GM12878 (cell line): ENCODE measurements at regions not wholly inside any gene's neighbourhood (a gene's known extent, or its start where the extent isn't known, plus 50 kb on each side); places are given as distances from the start of the nearest gene placed in this dataset.

Source experiments
- ATAC-seq: fragments of 200-7000 bp; cut with Tn5 transposase; 3 replicates; pipeline ENCODE4 v1.9.1; 2020; ENCODE audit warnings: mild to moderate bottlenecking, moderate library complexity
- BruUV-seq: library from RNA; stranded (reverse); fragments of 400-500 nt; replicated peaks from 2 replicates; lab custom pipeline; 2021; lab: Mats Ljungman, UMichigan
- CTCF ChIA-PET: fragments of 300-600 bp; sonication (Branson Sonifier 250); formaldehyde crosslinking; extraction: SDS; loops from one replicate; lab custom pipeline; 2021; ENCODE audit warnings: inconsistent platforms; lab: Yijun Ruan, JAX
- POLR2A ChIA-PET: fragments of 350-600 bp; formaldehyde crosslinking; extraction: SDS; loops from one replicate; lab custom pipeline; 2021; ENCODE audit warnings: inconsistent platforms; lab: Charles Lee
- RAD21 ChIA-PET: fragments of 300-600 bp; sonication (Branson Sonifier 250); formaldehyde crosslinking; loops from one replicate; lab custom pipeline; 2023; ENCODE audit warnings: antibody characterized with exemption; ENCODE audit not compliant: unreplicated experiment; lab: Charles Lee
- SMC1A ChIA-PET: fragments of 300-600 bp; sonication (Branson Sonifier 250); formaldehyde crosslinking; loops from one replicate; lab custom pipeline; 2023; ENCODE audit not compliant: unreplicated experiment, uncharacterized antibody; lab: Charles Lee
- DNase-seq: peaks from one replicate; pipeline ENCODE4 v3.0.0-alpha.2; 2011; ENCODE audit warnings: low read depth, low spot score
- FAIRE-seq: peaks from 3 replicates; lab custom pipeline; 2011; peaks lifted over from hg19 to GRCh38; lab: Jason Lieb, UNC
- H2AFZ ChIP-seq: 2 replicates; pipeline ENCODE4 v1.6.0; 2011; ENCODE audit warnings: low read depth, low read length, control low read depth; ENCODE audit not compliant: control insufficient read depth
- H3K27ac ChIP-seq: 2 replicates; pipeline ENCODE4 v1.5.1; 2011; ENCODE audit warnings: control low read depth; ENCODE audit not compliant: control insufficient read depth, insufficient read depth
- H3K27me3 ChIP-seq, 2 experiments: replicated peaks in 1 of 2; 2 replicates each; pipeline versions ENCODE4 v1.6.0 to v1.6.1; 2011; ENCODE audit warnings: low read length in 1 of 2; ENCODE audit not compliant: control insufficient read depth in 2 of 2, insufficient read depth in 2 of 2
- H3K36me3 ChIP-seq, 2 experiments: 2 replicates each; pipeline ENCODE4 v1.5.1; 2011; ENCODE audit warnings: low read length in 1 of 2; ENCODE audit not compliant: control insufficient read depth in 2 of 2, insufficient read depth in 2 of 2
- H3K4me1 ChIP-seq: 2 replicates; pipeline ENCODE4 v1.6.1; 2011; ENCODE audit warnings: mild to moderate bottlenecking, low read length, moderate library complexity, mixed read lengths; ENCODE audit not compliant: control insufficient read depth, insufficient read depth
- H3K4me2 ChIP-seq: 2 replicates; pipeline ENCODE4 v1.6.0; 2011; ENCODE audit warnings: control low read depth; ENCODE audit not compliant: control insufficient read depth, insufficient read depth
- H3K4me3 ChIP-seq: fragments of 200-600 bp; sonication (generic); 2 replicates; pipeline ENCODE4 v1.5.1; 2016
- H3K79me2 ChIP-seq: 2 replicates; pipeline ENCODE4 v1.6.0; 2011; ENCODE audit warnings: low read length; ENCODE audit not compliant: control insufficient read depth, insufficient read depth
- H3K9ac ChIP-seq: 2 replicates; pipeline ENCODE4 v1.8.0; 2011; ENCODE audit warnings: low read length, control low read depth, mixed read lengths; ENCODE audit not compliant: control insufficient read depth, insufficient read depth
- H3K9me3 ChIP-seq: replicated peaks from 3 replicates; pipeline ENCODE4 v1.5.1; 2011; ENCODE audit warnings: mild to moderate bottlenecking, low read length; ENCODE audit not compliant: control insufficient read depth, insufficient read depth
- H4K20me1 ChIP-seq: 2 replicates; pipeline ENCODE4 v1.6.0; 2011; ENCODE audit not compliant: control insufficient read depth, insufficient read depth
- BCL11A ChIP-seq: IDR thresholded peaks from 2 replicates; pipeline ENCODE4 v1.6.1; 2011; ENCODE audit warnings: low read depth, low read length
- CBX5 ChIP-seq: sonication (generic); IDR thresholded peaks from 2 replicates; pipeline ENCODE4 v1.6.1; 2016; ENCODE audit warnings: low read depth, moderate library complexity, mild to moderate bottlenecking, inconsistent platforms
- EP300 ChIP-seq, 2 experiments: fragments of 150-350 bp in 1 of 2; IDR thresholded peaks; 2 replicates each; pipeline ENCODE4 v1.6.1; 2011 to 2012; ENCODE audit warnings: low read depth in 2 of 2, low read length in 2 of 2, borderline replicate concordance in 1 of 2, improper control_type of control experiment in 1 of 2, inconsistent platforms in 1 of 2; ENCODE audit not compliant: control insufficient read depth in 1 of 2
- FOS ChIP-seq: IDR thresholded peaks from 3 replicates; pipeline ENCODE4 v1.6.1; 2011; ENCODE audit warnings: borderline replicate concordance; ENCODE audit not compliant: insufficient read length; ENCODE audit errors: extremely low read depth
- KDM1A ChIP-seq: fragments of 200-600 bp; sonication (generic); IDR thresholded peaks from 2 replicates; pipeline ENCODE4 v1.6.1; 2016; ENCODE audit warnings: borderline replicate concordance
- MLLT1 ChIP-seq: fragments of 450-650 bp; IDR thresholded peaks from 2 replicates; pipeline ENCODE4 v1.6.1; 2016; ENCODE audit warnings: mild to moderate bottlenecking
- PAX8 ChIP-seq: fragments of 450-650 bp; IDR thresholded peaks from 2 replicates; pipeline ENCODE4 v1.6.1; 2017; ENCODE audit warnings: mild to moderate bottlenecking, moderate library complexity
- POLR2AphosphoS2 ChIP-seq: IDR thresholded peaks from 2 replicates; pipeline ENCODE4 v1.6.1; 2011; ENCODE audit warnings: low read depth, mild to moderate bottlenecking, low read length, improper control_type of control experiment, moderate library complexity
- RB1 ChIP-seq: fragments of 450-650 bp; formaldehyde crosslinking; IDR thresholded peaks from 2 replicates; pipeline ENCODE4 v1.6.1; 2017; ENCODE audit warnings: mild to moderate bottlenecking, borderline replicate concordance
- RBBP5 ChIP-seq: fragments of 200-600 bp; sonication (generic); conservative IDR thresholded peaks from 2 replicates; pipeline ENCODE4 v1.6.1; 2016
- RCOR1 ChIP-seq: conservative IDR thresholded peaks from 2 replicates; pipeline ENCODE4 v1.6.1; 2012; ENCODE audit warnings: low read depth, low read length, improper control_type of control experiment
- SREBF2 ChIP-seq: IDR thresholded peaks from 2 replicates; pipeline ENCODE4 v1.6.1; 2012; ENCODE audit warnings: mild to moderate bottlenecking, low read length
- STAT3 ChIP-seq: IDR thresholded peaks from 2 replicates; pipeline ENCODE4 v1.6.1; 2011; ENCODE audit warnings: low read depth, low read length, improper control_type of control experiment
- SUZ12 ChIP-seq: fragments of 200-600 bp; sonication (generic); IDR thresholded peaks from one replicate; pipeline ENCODE4 v1.6.1; 2018; ENCODE audit warnings: antibody characterized with exemption, mild to moderate bottlenecking; ENCODE audit not compliant: unreplicated experiment
- TAF1 ChIP-seq: IDR thresholded peaks from 2 replicates; pipeline ENCODE4 v1.6.1; 2011; ENCODE audit warnings: mild to moderate bottlenecking, low read depth, low read length, borderline replicate concordance
- ZNF274 ChIP-seq: IDR thresholded peaks from one replicate; pipeline ENCODE4 v1.8.0; 2011; ENCODE audit not compliant: insufficient read length, insufficient read depth
- ZNF687 ChIP-seq: fragments of 450-650 bp; IDR thresholded peaks from 2 replicates; pipeline ENCODE4 v1.6.1; 2017; ENCODE audit warnings: mild to moderate bottlenecking, moderate library complexity
- WGBS: methylation state at CpG from one replicate; pipeline ENCODE4 v1.1.6; 2016; ENCODE audit warnings: low lambda C conversion rate; ENCODE audit not compliant: insufficient replicate concordance, insufficient coverage; ENCODE audit errors: missing lambda C conversion rate; 5-methylcytosine and 5-hydroxymethylcytosine counted together
- in situ Hi-C: fragments of 300-500 bp; cut with MboI; formaldehyde crosslinking; loops from 9 replicates; pipeline ENCODE4 v1.14.3; 2018; ENCODE audit warnings: mixed read lengths
- intact Hi-C: fragments of 100-400 bp; cut with micrococcal nuclease; formaldehyde crosslinking; loops from one replicate; pipeline ENCODE4 v1.14.2; 2022; ENCODE audit not compliant: unreplicated experiment

- no peak for TF ChIP-seq CBX5
- no peak for TF ChIP-seq RCOR1
- no peak for TF ChIP-seq POLR2AphosphoS2
- no peak for TF ChIP-seq STAT3
- TF ChIP-seq BCL11A, result no peak
- TF ChIP-seq RBBP5, result no peak
- no peak for TF ChIP-seq KDM1A
- TF ChIP-seq FOS, result no peak
- TF ChIP-seq SREBF2, result no peak
- no peak for TF ChIP-seq RB1
- TF ChIP-seq TAF1, result no peak
- TF ChIP-seq MLLT1, result no peak
- no peak for TF ChIP-seq EP300 (IDR thresholded peaks at IDR 0.05; ENCODE audit: borderline replicate concordance in 1 of 2, control insufficient read depth in 1 of 2, low read depth in 2 of 2, low read length in 2 of 2)
Observed at GRCh38 chr18:24868311-24868710, 407.9 kb downstream of the HRH4 start (continued).

DNA sequence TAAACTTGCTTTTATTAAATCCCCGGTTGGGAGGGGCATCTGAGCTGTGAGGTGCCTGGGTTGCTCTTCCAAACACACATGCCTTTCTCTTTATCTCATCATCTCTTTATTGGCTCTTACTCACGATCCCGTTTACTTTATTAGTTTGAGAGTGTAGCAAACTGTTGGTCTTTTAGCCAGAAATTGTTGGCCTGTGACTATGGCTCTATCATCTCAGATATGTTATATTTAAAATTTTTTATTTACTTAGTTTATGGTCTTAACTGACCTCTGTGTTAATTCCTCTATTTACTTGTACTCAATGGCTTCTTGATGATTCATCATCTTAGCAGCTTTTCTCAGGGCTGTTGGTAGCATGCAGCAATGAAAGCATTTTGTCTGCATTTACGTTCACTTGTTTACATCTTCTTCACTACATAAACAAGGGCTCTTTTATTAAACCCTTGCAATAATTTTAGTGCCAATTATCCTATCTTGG lies 408.4 kb downstream of the HRH4 start:
- ChIA-PET CTCF (no interaction called here), POLR2A (no interaction called here), SMC1A (no interaction called here), RAD21 (no interaction called here)
- no peaks in the 10 kb centered on the region for H3K4me1 ChIP-seq
- H3K27ac ChIP-seq, result no peak overlapping the region
- no peaks in the 10 kb centered on the region for H4K20me1 ChIP-seq
- BruUV-seq, result no TSS peak
- intact Hi-C loops (no loop called here), in situ Hi-C loops (no loop called here)
- no peak for ATAC-seq
- no peak for DNase-seq
- FAIRE-seq, result no peak
- H3K36me3 ChIP-seq, result no peaks in the 10 kb centered on the region
- H3K9ac ChIP-seq, result no peak overlapping the region
- TF ChIP-seq BCL11A, result no peak
- no peak for TF ChIP-seq PAX8
- no peak for TF ChIP-seq ZNF274
- no peak for TF ChIP-seq SUZ12
- no peak for TF ChIP-seq ZNF687
- no peak overlapping the region for H2AFZ ChIP-seq
- no peaks in the 10 kb centered on the region for H3K9me3 ChIP-seq
- H3K79me2 ChIP-seq, result no peaks in the 10 kb centered on the region
- 6% methylated on average over 4 of the region's 4 CpGs for WGBS
- H3K4me3 ChIP-seq, result no peak overlapping the region
- no peak overlapping the region for H3K4me2 ChIP-seq
- no peaks in the 10 kb centered on the region; a peak in 3 of 4 replicates for H3K27me3 ChIP-seq
